AG20443 (cell line): ENCODE measurements at regions not wholly inside any gene's neighbourhood (a gene's known extent, or its start where the extent isn't known, plus 50 kb on each side); places are given as distances from the start of the nearest gene placed in this dataset.

Experiments
- DNase-seq: peaks from one replicate; pipeline ENCODE4 v3.0.0; 2012; ENCODE audit warnings: low spot score, mixed read lengths

DNA sequence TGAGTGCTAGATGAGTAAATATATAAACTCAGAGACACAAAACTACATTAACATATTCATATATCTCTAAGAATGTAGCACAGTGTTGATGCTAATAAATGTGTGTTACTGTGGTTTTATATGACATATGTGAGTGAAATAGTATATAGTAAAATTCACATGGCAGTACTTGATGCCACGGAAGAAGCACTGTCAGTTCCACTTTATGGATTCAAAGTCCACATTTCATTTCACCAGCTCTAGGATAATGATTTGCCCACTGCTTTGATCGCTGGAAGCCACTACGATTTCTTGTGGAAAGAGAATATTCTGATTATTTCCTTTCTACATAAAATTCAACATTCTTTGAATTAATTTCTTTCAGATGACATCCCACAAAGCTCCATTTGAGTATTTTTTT is 181.2 kb downstream of the GBA3 start:
- DNase-seq = no peak

DNA sequence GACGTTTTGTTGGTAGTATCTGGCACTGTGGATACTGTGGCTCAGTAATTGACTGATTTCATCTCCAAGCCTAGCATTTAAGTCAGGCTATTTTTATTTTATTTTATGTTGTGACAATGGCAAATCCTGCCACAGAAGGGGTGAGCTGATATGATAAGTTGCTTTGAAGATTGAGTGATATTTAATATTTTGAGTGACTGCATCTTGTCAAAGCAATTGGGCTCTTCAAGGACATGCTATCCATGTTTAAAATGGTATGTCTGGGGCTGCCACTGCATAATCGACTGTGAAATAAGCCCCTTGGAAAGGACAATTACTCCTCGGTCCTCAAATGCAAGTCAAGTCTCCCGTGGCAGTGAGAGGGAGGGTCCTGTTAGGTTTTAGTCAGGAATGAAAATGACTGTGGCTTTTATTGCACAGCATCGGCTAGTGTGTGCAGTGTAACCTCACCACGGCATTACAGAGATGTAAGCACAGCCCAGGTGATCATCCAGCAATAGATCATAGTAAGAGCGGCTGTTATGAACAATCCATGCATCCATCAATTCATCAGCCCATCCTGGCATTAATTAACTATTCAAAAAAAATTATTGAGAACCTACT is 178.2 kb downstream of the GBA3 start:
- DNase-seq = no peak

DNA sequence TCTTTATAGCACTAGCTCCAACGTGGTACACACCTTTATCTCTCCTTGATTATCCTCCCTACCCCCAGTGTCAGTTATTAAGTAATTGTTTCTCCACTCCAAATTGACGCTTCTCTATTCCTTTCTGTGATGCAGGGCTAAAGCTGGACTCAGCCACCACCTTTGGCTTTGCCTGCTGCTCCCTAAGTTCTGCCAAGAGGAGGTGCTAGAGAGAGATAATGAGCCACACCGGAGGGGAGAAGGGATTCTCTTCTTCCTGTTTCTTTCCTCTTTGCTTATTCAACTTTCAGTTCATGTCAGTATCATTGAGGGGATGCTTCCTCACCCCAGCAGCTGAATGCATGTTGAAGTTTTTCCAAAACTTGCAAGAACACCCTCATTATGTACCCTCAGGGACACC is 176.5 kb downstream of the GBA3 start:
- no peak for DNase-seq
